Erythroblast (primary cell): ENCODE measurements at regions not wholly inside any gene's neighbourhood (a gene's known extent, or its start where the extent isn't known, plus 50 kb on each side); places are given as distances from the start of the nearest gene placed in this dataset.

Source experiments
- DNase-seq, 2 experiments: peaks; one replicate each; lab custom pipeline; 2025; lab: John Stamatoyannopoulos, UW
- GATA1 ChIP-seq: IDR thresholded peaks from 2 replicates; pipeline ENCODE4 v1.6.1; 2011; ENCODE audit warnings: low read depth, mild to moderate bottlenecking, control low read depth, low read length, moderate library complexity
- POLR2A ChIP-seq: IDR thresholded peaks from 2 replicates; pipeline ENCODE4 v1.6.1; 2011; ENCODE audit warnings: mild to moderate bottlenecking, low read length

- TF ChIP-seq GATA1, result no peak
- no peak for TF ChIP-seq POLR2A
These were observed 890.7 kb upstream of the INTU start for GRCh38 chr4:126742048-126742447.

GRCh38 chr4:126742885-126743284 lies 889.9 kb upstream of the INTU start:
- TF ChIP-seq GATA1, result no peak
- TF ChIP-seq POLR2A, result no peak

More at GRCh38 chr4:126742048-126742447, 890.7 kb upstream of the INTU start:
- no peak for DNase-seq

GRCh38 chr4:126748736-126749135 lies 884.0 kb upstream of the INTU start:
- no peak for TF ChIP-seq GATA1
- no peak for TF ChIP-seq POLR2A
- DNase-seq, result no peak

More at GRCh38 chr4:126742885-126743284, 889.9 kb upstream of the INTU start:
- DNase-seq, result no peak

- TF ChIP-seq GATA1 (no peak), POLR2A (no peak)
- no peak for DNase-seq
These were observed 882.0 kb upstream of the INTU start for GRCh38 chr4:126750723-126751122.

DNA sequence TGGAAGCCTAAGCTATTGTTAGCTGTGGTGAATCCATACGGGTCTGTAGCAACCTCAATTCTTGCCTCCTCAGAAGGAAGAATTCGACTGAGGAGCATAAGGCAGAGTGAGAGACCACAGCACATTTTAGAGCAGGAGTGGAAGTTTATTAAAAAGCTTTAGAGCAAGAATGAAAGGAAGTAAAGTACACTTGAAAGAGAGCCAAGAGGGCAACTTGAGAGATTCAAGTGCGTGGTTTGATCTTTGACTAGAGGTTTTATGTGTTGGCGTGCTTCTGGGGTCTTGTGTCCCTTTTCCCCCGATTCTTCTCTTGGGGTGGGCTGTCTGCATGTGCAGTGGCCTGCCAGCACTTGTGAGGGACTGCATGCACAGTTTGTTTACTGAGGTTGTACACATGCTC lies 880.6 kb upstream of the INTU start:
- no peak for TF ChIP-seq POLR2A
- TF ChIP-seq GATA1, result no peak
- no peak for DNase-seq

GRCh38 chr4:126752702-126753101 lies 880.1 kb upstream of the INTU start:
- no peak for DNase-seq
- TF ChIP-seq GATA1, result no peak
- no peak for TF ChIP-seq POLR2A

- no peak for DNase-seq
- no peak for TF ChIP-seq POLR2A
- no peak for TF ChIP-seq GATA1
These were observed 879.2 kb upstream of the INTU start for GRCh38 chr4:126753592-126753991.

- TF ChIP-seq GATA1 (no peak), POLR2A (no peak)
- no peak for DNase-seq
These were observed 877.3 kb upstream of the INTU start for GRCh38 chr4:126755506-126755905.

DNA sequence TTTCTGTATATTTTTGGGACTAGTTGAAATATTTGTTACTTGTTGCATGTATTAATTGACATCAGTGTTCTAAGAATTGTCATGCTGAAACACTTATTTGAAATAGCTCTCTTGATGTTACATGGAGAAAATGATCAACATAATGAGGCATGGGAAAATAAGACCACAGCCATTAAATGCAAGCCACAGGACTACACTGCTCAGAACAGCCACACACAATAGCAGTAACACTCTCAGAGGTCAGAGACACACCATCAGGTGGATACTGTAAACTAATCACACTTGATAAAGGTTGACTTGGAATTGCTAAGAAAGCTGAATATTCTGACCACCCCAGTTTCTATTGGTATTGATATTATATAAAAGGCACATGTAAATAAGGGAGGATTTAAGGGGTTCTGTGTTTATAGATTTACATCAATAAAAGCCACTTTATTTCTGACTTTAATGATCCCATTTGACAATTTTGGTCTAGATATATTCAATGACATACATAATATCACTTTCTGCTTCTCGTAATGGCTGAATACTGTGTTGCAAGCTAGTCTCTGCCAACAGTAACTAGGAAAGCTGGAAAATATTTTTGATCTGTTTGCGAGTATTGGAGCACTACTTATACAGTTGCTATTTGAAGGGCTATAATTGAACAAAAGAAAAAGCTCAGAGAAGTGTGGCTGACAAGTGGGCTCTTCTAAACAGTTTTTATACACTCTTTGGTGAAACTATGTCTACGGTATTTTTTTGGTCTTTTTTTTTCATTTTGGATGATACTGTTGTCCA lies 876.5 kb upstream of the INTU start:
- no peak for DNase-seq
- no peak for TF ChIP-seq POLR2A
- TF ChIP-seq GATA1, result no peak

DNA sequence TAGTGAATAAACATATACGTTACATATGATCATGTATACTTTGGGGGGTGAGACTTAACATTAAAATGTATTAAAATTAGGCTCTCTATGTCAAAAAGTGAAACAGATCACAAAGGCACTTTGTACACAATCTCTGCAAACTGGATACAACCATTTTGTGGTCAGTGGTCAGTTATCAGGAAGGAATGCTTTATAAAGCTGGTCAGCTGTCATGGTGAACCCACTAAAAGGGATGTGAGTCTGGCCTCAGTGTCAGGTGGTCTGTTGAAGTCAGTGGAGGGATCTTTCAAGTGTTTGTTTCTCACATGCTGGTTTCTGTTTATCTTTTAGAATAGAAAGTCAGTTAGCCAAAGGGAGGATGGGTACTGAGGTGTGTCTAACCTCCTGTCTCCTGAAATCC lies 875.5 kb upstream of the INTU start:
- TF ChIP-seq POLR2A (no peak), GATA1 (no peak)
- DNase-seq, result no peak

DNA sequence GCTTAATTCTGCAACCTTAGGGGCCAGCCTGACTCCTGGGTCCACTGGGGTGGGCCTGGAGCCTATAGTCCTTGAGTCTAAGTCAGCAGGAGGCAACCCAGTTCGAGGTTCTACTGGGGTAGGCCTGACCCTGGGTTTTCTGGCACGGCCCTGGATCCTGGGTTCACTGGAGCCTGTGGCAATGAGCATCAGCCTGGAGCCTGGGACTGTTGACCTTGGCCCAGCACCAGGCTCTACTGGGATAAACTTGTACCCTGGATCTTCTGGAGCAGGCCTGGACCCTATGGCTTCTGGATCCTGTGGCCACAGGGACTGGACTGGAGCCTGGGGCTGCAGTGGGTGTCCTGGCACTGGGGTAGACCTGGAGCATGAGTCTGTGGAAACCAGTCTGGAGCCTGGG lies 874.3 kb upstream of the INTU start:
- TF ChIP-seq POLR2A (no peak), GATA1 (no peak)
- DNase-seq, result no peak

- DNase-seq, result no peak
- TF ChIP-seq GATA1 (no peak), POLR2A (no peak)
These were observed 870.7 kb upstream of the INTU start for GRCh38 chr4:126761947-126762662.

GRCh38 chr4:126762663-126763247 lies 870.0 kb upstream of the INTU start:
- no peak for DNase-seq
- TF ChIP-seq GATA1, result no peak
- TF ChIP-seq POLR2A, result no peak

DNA sequence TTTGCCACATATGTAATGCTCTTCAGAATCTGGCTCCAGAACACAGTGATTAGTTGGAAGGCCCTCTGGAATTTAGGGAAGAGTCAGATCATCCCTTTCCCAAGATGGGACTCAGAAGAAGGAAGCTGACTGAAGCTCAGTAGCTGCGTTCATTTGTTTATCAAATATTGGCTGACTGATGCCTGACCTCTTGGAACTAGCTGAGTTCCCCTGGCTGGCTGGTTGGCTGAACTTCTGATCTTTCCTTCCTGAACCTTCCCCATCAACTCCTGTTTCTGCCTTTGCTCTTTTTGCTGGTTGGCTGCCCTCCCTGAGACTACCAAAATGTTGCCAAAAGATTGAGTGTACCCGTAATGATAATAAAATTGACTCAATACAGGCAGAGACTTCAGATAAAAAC lies 866.5 kb upstream of the INTU start:
- DNase-seq, result no peak

More for the DNA sequence above, 866.5 kb upstream of the INTU start:
- TF ChIP-seq POLR2A, result no peak
- TF ChIP-seq GATA1, result no peak
